ENCODE measurements at regions not wholly inside any gene's neighbourhood (a gene's known extent, or its start where the extent isn't known, plus 50 kb on each side); places are given as distances from the start of the nearest gene placed in this dataset.
"Not testable (repeated sequence)": the region's sequence is repeated elsewhere in the genome, so short reads cannot be mapped to it uniquely, and the experiment has no call there.

GRCh38 chr16:65809627-65810026, 556.9 kb upstream of the CDH5 start:
- Histone ChIP-seq H3K4me1 (no peaks in the 10 kb centered on the region), H3K27me3 (no peaks in the 10 kb centered on the region), H3K4me3 (no peak overlapping the region), H3K36me3 (no peaks in the 10 kb centered on the region), H3K9me3 (no peaks in the 10 kb centered on the region), H3K27ac (no peak overlapping the region)
- no peak for DNase-seq (ENCODE audit: low spot score in 2 of 2)
- TF ChIP-seq POLR2AphosphoS5 (IDR thresholded peaks at IDR 0.05) (no peak), CTCF (IDR thresholded peaks at IDR 0.05) (no peak), POLR2A (IDR thresholded peaks at IDR 0.05) (no peak)
- intact Hi-C loops (cut with DNase I; ENCODE audit: low total_unique reads) = no loop called here

GRCh38 chr16:65808790-65809189, 557.7 kb upstream of the CDH5 start:
- H3K27me3 ChIP-seq = no peaks in the 10 kb centered on the region
- H3K9me3 ChIP-seq = no peaks in the 10 kb centered on the region
- DNase-seq (ENCODE audit: low spot score in 2 of 2) = no peak
- intact Hi-C loops (cut with DNase I; ENCODE audit: low total_unique reads) = no loop called here
- no peak overlapping the region for H3K4me3 ChIP-seq
- H3K36me3 ChIP-seq = no peaks in the 10 kb centered on the region
- TF ChIP-seq CTCF (IDR thresholded peaks at IDR 0.05) (no peak), POLR2A (IDR thresholded peaks at IDR 0.05) (no peak), POLR2AphosphoS5 (IDR thresholded peaks at IDR 0.05) (no peak)
- no peak overlapping the region for H3K27ac ChIP-seq
- H3K4me1 ChIP-seq = no peaks in the 10 kb centered on the region

GRCh38 chr16:65807858-65808257, 558.6 kb upstream of the CDH5 start:
- intact Hi-C loops (cut with DNase I; ENCODE audit: low total_unique reads) = no loop called here
- no peak overlapping the region for H3K4me3 ChIP-seq
- H3K4me1 ChIP-seq = no peaks in the 10 kb centered on the region
- H3K27ac ChIP-seq = no peak overlapping the region
- DNase-seq (ENCODE audit: low spot score in 2 of 2) = no peak
- no peaks in the 10 kb centered on the region for H3K27me3 ChIP-seq
- H3K36me3 ChIP-seq = no peaks in the 10 kb centered on the region
- TF ChIP-seq POLR2A (IDR thresholded peaks at IDR 0.05) (no peak), CTCF (IDR thresholded peaks at IDR 0.05) (no peak), POLR2AphosphoS5 (IDR thresholded peaks at IDR 0.05) (no peak)
- H3K9me3 ChIP-seq = no peaks in the 10 kb centered on the region

GRCh38 chr16:65805704-65806103, 560.8 kb upstream of the CDH5 start:
- H3K9me3 ChIP-seq; intact Hi-C loops (cut with DNase I; ENCODE audit: low total_unique reads); H3K4me1 ChIP-seq; DNase-seq (ENCODE audit: low spot score in 2 of 2); H3K36me3 ChIP-seq; H3K27me3 ChIP-seq; H3K27ac ChIP-seq; H3K4me3 ChIP-seq: not testable (repeated sequence)

- H3K27me3 ChIP-seq = no peaks in the 10 kb centered on the region
- no peaks in the 10 kb centered on the region for H3K9me3 ChIP-seq
- H3K4me1 ChIP-seq = no peaks in the 10 kb centered on the region
- H3K4me3 ChIP-seq = no peak overlapping the region
- no peak for DNase-seq (ENCODE audit: low spot score in 2 of 2)
- H3K36me3 ChIP-seq = no peaks in the 10 kb centered on the region
- H3K27ac ChIP-seq = no peak overlapping the region
- intact Hi-C loops (cut with DNase I; ENCODE audit: low total_unique reads) = no loop called here
- TF ChIP-seq POLR2A (IDR thresholded peaks at IDR 0.05) (no peak), POLR2AphosphoS5 (IDR thresholded peaks at IDR 0.05) (no peak)
These were observed 570.0 kb upstream of the CDH5 start for GRCh38 chr16:65796481-65796880.

- intact Hi-C loops (cut with DNase I; ENCODE audit: low total_unique reads) = no loop called here
- H3K27ac ChIP-seq = no peak overlapping the region
These were observed 571.5 kb upstream of the CDH5 start for GRCh38 chr16:65794973-65795372.

More at GRCh38 chr16:65794973-65795372, 571.5 kb upstream of the CDH5 start:
- no peaks in the 10 kb centered on the region for H3K4me1 ChIP-seq
- no peaks in the 10 kb centered on the region for H3K9me3 ChIP-seq
- TF ChIP-seq POLR2A (IDR thresholded peaks at IDR 0.05) (no peak), CTCF (IDR thresholded peaks at IDR 0.05) (no peak), POLR2AphosphoS5 (IDR thresholded peaks at IDR 0.05) (no peak)
- no peaks in the 10 kb centered on the region for H3K36me3 ChIP-seq
- H3K27me3 ChIP-seq = no peaks in the 10 kb centered on the region
- DNase-seq (ENCODE audit: low spot score in 2 of 2) = no peak
- H3K4me3 ChIP-seq = no peak overlapping the region

Data from breast epithelium (tissue), 4 donors.